ENCODE measurements at regions not wholly inside any gene's neighbourhood (a gene's known extent, or its start where the extent isn't known, plus 50 kb on each side); places are given as distances from the start of the nearest gene placed in this dataset.
"Not testable (repeated sequence)": the region's sequence is repeated elsewhere in the genome, so short reads cannot be mapped to it uniquely, and the experiment has no call there.

DNA sequence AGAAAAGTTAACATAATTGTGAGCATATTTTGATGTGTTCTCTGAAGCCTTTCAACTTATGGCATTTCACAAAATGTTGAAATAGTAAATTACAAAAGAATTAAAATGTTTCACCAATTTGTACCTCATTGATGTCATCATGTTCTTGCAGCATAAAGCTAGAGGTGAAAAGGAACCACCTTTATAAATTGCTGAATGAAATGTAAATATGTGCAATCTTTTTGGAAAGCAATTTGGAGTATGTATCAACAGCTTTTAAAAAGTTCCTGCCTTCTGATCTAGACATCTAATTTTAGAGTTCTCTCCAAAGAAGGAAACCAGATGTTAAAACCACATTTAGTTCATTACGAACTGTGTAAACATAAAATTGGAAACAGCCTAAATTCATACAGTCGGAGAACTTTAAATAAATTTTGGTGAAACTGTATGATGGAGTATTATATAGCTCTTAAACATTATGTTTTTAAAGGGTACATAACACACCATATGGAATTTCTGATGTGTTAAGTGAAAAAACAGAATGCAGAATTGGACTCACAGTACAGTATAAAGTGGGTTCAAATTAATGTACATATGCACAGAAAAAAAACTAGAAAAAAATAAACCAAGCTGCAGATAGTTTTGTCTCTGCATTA lies 311.2 kb upstream of the NAALADL2 start:
- DNase-seq, result no peak

DNA sequence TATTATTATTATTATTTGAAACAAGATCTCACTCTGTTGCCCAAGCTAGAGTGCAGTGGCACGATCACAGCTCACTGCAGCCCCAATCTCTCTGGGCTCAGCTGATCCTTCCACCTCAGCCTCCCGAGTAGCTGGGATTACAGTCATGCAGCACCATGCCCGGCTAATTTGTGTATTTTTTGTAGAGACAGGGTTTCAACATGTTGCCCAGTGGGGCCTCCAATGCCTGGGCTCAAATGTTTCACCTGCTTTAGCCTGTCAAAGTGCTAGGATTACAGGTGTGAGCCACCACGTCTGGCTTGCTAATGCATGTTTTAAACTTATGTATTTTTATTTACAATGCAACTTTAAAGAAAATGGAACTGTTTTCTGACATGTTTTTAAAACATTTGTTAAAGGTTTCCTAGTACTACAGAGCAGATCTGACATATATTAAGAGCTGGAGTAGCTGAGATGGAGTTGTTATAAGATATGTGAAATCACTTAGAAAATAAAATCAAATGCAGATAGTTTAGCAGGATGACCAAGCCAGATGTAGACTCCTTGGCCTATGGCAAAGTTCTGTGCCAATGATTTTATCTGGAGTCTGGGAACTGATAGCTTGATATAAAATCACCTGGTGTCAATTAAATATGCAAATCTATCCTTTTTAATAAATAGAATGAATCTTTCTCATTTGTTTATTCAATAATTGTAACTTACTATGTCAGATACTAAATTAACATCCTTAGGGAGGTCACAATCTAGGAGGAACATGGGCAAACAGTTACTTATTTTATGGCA lies 310.1 kb upstream of the NAALADL2 start:
- no peak for DNase-seq

DNA sequence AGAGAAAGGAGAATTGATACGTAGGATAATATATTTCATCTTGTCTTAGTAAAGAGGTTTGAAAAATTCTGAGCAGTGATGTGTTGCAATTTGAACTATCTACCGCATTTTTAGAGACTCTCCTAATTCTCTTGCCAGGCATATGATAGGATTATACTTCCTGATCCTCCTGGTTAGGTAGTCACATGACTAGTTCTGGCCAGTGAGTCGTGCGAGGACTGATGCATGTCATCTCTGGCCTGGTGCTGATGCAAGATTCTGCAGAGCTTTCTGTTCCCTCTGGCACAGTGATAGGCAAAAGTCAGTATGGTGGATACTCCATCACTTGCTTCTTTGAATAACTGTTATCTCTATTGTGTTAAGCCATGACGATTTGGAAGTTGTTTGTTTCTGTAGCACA lies 277.6 kb upstream of the NAALADL2 start:
- peak in 1 of 2 donors; percentile 4 for DNase-seq

DNA sequence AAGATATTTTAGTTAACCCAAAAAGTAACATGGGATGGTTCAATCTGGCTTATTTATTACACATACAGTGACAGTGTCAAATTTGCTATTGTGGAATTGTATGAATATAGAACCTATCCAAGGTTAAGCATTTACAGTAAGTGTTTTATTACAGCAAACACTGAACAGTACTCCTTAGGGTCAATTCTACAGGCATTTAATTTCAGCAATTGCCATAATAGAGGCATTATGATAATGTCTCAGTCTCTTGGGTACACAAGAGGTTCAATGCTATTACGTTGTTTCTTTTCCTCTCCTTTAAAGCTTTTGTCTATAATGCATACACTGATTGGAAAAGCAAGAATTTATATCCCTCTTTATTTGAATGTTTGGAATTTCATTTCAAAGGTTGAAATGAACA lies 275.7 kb upstream of the NAALADL2 start:
- no peak for DNase-seq

DNA sequence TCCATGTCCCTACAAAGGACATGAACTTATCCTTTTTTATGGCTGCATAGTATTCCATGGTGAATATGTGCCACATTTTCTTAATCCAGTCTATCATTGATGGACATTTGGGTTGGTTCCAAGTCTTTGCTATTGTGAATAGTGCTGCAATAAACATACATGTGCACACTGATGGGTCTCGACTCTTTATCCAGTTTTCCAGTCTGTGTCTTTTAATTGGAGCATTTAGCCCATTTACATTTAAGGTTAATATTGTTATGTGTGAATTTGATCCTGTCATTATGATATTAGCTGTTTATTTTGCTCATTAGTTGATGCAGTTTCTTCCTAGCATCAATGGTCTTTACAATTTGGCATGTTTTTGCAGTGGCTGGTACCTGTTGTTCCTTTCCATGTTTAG lies 272.0 kb upstream of the NAALADL2 start:
- not testable (repeated sequence) for DNase-seq

DNA sequence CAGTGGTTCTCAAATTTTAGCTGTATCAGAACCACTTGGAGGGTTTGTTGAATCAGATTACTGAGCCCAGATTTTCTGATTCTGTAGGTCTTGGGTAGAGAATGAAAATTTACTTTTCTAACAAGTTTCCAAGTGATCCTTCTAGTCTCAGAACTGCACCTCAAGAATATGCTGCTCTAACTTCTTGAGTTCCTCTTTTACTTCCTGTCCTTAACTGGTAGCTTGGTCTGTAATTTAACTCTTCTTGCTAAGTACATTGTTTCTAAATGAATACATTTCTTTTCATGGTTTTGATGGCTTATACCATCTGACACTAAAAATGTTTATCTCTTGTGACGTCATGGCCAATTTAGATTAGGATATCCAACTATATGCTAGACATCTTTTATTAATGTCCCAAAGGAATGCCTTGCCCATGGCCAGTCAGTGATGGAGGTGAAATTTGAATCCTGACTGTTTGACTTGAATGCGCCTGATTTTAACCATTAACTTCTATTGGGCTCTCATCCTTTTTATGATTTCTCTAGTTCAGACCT lies 262.6 kb upstream of the NAALADL2 start:
- DNase-seq, result no peak

DNA sequence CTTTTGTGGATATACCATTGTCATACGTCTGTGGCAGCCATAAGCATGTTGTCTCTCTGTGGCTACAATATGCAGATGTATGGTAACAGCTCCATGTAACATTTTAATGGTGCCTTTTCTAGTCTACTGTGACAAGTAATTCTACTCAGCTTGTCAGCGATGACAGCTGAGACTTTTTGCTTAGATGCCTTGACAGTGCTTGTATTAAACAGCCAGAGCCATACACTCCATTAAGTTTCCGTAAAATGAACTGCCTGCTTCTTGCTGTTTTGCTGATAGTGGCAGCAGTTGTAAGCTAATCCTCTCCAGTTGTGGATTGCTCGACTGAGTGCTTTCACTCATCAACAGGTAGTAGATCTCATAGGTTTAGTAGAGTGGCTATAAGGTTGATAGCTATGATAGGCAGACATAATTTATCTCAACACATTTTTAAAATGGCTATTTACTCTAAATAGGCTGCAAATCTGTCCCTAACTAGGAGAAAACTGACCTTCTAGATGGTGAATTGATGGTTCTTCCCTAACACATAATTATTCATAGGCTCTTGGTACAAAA lies 260.2 kb upstream of the NAALADL2 start:
- DNase-seq, result no peak

DNA sequence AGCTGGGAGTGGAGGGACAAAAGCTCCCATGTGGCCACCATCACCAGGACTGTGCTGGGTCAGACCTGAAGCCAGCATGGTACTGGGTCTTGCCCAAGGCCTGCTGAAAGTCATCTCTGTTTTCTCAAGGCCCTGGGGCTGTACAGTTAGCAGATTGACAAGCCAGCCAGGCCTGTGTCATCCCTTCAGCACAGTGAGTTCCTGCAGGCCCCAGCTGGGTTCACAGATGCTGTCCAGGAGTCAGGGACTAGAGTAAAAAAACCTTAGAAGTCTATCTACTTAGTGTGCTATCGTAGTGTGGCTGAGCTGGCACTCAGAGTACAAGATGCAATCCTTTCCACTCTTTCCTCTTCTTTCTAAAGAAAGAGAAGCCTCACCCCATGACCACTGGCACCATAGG lies 246.0 kb upstream of the NAALADL2 start:
- no peak for DNase-seq

DNA sequence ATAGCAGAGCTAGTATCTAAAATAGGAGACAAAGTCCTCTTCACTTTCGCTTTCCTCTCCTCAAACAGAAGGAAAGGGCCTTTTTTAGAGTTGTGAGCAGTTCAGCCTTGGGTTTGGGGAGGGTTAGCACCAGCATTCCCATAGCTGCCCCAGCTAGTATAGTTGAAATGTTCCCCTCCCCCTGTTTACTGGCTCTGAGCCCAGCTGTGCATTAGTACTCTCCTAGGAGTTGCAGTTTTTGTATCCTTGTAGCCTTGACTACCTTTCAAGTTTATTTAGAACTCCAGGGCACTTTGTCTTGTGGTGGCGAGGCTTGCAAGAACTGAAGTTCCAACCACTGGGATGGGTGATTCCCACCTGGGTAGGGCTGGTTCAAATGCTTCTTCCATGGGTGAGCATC lies 245.1 kb upstream of the NAALADL2 start:
- DNase-seq, result no peak

DNA sequence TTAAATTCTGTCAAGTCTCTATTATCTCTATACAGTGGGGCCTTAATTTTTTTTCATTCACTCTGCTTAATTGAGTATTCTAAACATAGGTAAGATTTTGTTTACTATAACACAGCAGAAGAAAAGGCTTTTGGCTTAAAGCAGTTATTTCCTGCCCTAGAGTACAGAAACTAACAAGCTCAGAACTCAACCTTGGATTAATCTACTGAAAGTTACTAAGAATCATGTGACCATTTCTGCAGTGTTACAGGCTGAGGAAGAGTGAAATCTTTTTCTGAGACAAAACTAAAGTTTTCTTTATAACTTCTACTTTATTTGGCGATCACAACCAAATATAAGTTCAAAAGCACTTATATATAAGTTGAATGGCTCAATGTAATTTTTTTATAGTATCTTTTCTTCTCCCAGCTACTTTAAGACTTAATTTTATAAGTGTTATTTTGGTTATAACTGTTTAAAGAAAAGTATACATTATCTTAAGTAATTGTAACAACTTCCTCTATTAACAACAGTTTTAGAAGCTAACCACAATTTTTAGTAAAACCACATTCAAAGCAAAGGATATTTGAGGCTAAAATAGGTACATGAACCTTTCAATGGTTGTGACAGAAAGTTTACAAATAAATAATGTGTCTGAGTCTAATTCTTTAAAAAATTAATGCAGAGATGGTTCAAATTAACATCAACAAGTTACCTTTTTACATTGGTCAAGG lies 240.6 kb upstream of the NAALADL2 start:
- DNase-seq, result peak in 1 of 2 donors; percentile 15

DNA sequence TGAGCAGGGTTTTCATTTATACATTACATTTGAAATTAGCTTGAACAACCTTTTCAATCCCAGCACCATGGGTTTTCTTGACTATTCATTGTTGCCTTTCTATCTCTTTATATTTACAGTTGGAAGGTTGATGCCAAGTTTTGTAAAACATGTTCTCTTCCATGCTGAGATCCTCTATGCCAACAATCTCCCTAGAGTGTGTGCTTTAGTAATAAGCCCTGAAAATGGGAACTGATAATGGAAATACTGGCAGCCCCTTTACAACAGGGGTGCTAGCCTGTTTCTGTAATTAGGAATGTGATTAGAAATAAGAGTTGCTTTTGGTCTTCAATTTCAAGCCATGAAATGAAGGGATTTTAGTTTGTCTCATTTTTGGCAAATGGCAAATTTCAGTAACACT lies 239.9 kb upstream of the NAALADL2 start:
- DNase-seq, result no peak

DNA sequence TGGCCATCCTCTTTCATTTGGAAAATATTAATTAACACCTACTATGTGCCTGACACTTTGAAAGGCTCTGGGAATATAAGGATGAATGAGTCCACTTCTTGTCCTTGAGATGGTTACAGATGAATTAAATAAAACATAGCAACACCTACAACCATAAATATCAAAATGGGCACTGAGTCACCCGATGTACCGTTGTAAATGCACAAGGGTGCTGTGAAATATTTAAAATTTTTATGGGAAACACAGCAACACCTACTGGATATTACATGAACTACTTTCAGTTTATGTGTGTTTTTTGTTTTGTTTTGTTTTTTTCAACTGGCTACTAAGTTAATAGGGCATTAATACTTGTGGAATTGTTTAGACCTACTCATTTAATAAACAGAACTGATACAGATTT lies 239.0 kb upstream of the NAALADL2 start:
- peak in 1 of 2 donors; percentile 55 for DNase-seq

DNA sequence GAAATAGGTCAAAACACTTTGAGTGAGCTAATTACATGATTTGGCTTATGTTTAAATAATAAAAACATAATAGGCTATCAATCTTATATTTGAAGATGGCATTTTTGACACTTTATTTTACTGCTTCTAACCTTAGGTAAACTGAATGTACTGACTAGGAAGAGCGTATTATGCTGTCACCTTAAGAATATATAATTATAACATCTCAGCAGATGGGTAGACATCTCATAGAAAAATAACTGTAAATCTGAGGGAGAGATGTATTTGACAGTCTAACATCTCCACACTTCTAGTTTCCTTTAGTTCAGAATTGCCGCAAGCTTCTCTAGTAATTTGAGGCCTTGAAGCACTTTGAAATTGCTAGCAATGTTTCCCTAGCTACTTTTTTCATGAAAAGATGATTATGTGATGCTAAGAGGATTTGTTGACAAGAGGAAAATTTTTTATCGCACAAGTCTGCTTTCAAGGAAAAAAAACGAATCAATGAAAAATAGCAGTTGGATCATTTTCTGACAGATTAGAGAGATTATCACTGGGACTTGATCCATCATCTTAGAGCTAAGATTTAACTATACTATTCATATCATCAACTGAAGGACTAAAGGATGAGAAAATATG lies 238.2 kb upstream of the NAALADL2 start:
- no peak for DNase-seq

DNA sequence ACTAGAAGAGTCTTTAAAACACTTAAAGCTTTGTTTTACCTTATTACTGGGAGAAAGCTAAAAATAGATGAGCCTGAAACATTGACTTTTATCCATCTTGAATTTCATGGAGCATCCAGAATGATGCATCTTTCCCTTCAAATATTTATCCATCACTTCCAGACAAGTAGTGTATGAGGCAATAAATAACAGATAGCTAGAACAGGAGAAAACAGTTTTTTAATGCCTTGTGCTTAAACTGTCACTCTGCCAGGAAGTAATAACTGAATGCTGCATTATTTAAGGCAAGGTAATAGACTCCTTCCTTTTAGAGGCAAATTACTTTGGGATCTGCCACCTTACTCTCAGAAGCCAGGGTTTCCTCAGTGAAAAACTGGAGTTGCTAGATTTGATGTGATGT lies 225.8 kb upstream of the NAALADL2 start:
- DNase-seq, result no peak

DNA sequence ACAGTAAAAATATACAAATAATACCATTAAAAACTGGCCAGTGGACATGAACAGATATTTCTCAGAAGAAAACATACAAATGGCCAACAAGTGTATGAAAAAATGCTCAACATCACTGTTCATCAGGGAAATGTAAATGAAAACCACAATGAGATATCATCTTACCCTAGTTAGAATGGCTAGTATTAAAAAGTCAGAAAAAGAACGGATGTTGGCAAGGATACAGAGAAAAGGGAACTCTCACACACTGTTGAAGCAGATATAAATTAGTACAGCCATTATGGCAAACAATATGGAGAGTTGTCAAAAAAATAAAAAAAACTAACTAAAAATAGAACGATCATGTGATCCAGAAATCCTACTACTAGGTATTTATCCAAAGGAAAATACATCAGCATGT lies 222.7 kb upstream of the NAALADL2 start:
- no peak for DNase-seq

DNA sequence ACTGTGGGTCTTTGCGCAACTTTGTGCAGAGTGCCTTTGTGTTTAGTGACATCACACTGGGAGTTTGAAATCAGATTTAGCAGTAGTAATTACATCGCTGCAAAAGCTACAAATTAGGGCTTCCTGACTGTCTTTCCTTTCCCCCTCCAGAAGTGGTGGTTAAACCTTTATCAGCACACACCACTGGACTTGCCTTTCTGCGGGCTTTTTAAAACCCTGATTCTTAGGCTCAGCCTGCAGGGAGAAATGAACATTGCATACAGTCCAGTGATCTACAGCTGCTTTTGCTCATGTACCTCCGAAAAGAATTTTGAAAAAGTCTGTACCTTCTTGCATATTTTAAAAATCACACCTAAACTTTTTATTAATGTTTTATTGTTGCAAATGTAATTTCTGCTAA lies 219.7 kb upstream of the NAALADL2 start:
- no peak for DNase-seq

DNA sequence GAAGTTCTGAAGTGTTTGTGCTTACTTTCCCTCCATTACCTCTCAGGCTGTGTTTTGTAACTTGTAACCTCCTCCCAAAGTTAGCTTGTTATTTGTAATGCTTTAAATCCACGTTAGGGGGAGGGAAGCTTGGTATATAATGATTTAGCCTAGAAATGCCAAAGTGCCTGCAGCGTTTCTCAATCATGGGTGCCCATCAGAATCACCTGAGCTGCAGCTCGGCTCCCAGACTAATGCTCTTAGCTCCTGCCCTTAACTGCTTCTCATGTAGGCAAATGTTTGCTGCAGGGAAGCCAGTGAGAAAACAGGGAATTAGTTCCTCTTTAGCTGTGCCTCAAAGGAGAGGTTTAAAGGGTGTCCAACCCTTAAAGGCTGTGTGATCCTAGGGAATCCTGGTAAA lies 219.2 kb upstream of the NAALADL2 start:
- no peak for DNase-seq

DNA sequence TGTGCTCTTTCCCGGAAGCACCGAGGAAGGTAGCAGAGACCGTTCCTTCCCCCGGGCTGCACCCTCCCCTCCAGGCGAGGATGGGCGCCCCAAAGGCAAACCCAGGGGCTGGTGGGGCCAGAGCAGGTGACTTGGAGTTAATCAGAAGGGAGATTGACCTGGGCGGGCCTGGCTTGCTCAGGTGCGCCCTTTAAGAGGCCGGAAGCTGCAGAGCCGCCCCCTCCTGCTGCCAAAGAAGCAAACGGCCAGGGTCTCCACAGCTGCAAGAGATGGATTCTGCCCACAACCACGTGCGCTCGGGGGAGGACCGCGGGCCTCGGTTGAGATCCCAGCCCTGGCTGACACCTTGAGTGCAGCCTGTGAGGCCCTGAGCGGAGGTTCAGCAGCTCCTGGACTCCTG lies 218.2 kb upstream of the NAALADL2 start:
- DNase-seq, result no peak

DNA sequence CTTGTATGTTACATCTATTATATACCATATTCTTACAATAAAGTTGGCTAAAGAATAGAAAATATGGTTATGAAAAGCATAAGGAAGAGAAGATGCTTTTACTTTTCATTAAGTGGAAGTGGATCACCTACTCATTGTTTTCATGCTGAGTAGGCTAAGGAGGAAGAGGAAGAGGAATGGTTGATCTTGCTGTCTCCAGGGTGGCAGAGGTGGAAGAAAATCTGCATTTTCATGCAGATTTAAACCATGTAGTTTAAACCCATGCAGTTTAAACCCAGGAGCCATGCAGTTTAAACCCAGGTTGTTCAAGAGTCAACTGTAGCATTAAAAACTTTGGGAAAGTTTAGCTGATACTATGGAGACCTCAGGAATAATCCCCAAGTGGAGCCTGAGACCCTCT lies 214.8 kb upstream of the NAALADL2 start:
- DNase-seq, result no peak

DNA sequence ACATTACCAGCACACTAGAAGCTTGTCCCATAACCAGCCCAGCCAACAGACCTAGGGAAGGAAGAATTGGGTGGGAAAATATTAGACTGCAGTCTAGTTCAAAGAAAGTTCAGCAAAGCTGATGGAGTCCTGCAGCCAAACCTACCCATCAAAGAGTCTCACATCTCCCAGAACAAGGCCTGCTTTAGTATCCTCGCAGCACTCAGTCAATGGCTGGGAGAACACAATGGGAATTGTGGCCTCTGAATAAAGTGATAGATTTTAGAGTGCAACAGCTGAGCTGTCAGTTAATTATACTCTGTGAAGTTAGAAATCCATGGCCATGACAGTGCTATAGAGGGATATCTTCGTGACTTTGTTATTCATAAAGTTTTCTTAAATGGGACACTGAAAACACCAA lies 207.2 kb upstream of the NAALADL2 start:
- no peak for DNase-seq

DNA sequence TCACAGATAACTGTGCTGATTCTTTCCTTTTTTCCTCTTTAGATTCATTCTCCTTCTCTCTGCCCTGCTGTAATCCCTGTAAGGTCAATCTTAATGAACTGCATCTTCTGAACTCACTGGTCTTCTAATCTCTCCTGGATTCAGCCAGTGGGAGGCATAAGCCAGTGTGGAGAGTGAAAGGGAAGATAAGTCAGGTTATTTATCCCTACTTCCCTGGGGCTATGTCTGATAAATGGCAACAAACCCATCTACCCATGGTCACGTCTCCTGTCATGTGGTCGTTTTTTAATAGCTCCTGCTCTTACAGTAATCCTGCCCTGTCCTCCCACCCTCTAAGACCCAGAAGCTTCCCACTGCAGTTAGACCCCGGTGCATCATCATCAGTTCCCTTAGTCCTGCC lies 199.6 kb upstream of the NAALADL2 start:
- no peak for DNase-seq

DNA sequence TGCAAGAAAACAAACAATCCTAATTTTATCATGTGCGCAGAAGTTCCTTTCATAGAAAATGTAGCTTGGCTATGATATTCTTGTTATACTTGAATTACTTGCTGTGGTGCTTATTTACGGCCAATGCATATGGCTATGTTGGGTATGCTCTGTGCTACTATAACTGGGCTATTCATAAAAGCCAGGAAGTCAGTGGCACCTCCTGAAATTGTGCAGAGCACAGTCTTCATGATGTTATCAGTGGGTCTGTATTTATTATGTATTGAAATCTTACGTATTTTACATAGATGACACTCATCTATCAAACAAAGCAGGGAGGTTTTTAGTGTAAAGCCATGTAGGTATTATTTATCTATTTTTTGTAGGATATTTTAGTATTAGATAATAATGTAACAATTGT lies 196.5 kb upstream of the NAALADL2 start:
- no peak for DNase-seq

DNA sequence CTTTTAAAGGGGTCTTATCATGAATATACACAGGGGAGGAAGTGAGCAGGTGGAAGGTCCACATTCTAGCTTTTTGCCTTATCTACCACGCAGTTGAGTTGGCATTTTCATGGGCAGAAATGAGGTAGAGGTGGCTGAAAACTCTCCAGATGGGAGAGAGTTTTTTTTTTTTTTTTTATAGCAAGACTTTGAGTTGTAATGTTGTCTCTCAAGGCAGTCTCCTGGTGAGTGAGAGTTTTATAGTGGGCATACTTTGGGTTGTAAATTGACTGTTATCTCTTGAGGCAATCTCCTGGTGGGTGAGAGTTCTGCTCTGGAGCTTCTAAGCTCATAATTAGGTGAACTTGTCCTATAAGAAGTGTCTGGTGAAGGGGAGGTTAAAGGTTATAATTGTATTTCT lies 191.7 kb upstream of the NAALADL2 start:
- no peak for DNase-seq
